B cell (primary cell): ENCODE measurements at regions not wholly inside any gene's neighbourhood (a gene's known extent, or its start where the extent isn't known, plus 50 kb on each side); places are given as distances from the start of the nearest gene placed in this dataset.

Experiments used
- ATAC-seq: fragments of 200-7000 bp; cut with Tn5 transposase; one replicate; pipeline ENCODE4 v1.10.0; 2021; ENCODE audit warnings: low read depth, mild to moderate bottlenecking, moderate number of reproducible peaks, moderate library complexity
- CTCF ChIA-PET: fragments of 350-600 bp; sonication (Branson Sonifier 250); formaldehyde crosslinking; loops from one replicate; lab custom pipeline; 2021; ENCODE audit warnings: antibody characterized with exemption, inconsistent platforms; lab: Charles Lee
- POLR2A ChIA-PET: fragments of 350-600 bp; sonication (Branson Sonifier 250); formaldehyde crosslinking; loops from one replicate; lab custom pipeline; 2021; ENCODE audit warnings: antibody characterized with exemption; lab: Charles Lee
- DNase-seq: peaks from one replicate; pipeline ENCODE4 v3.0.0; 2013
- H2AFZ ChIP-seq: 2 replicates; pipeline ENCODE4 v1.6.1; 2012; ENCODE audit warnings: mild to moderate bottlenecking, low read depth, low read length; ENCODE audit not compliant: insufficient read depth, poor library complexity, severe bottlenecking
- H3K27ac ChIP-seq, 2 donors: 1 replicate in 1 of 2; 2 replicates in 1 of 2; pipeline ENCODE4 v1.5.1; 2012 to 2013; ENCODE audit warnings: low read length in 2 of 2, mild to moderate bottlenecking in 2 of 2, moderate library complexity in 1 of 2
- H3K27me3 ChIP-seq, 4 experiments: fragments of 200-600 bp in 1 of 4; sonication (generic) in 1 of 4; replicated peaks in 1 of 4; 1 replicate in 2 of 4; 2 replicates in 2 of 4; pipeline versions ENCODE4 v1.6.1 to v1.7.0; 2013 to 2016; ENCODE audit warnings: low read length in 3 of 4, mild to moderate bottlenecking in 2 of 4, mixed read lengths in 1 of 4, moderate library complexity in 1 of 4; ENCODE audit not compliant: insufficient read depth in 4 of 4, control insufficient read depth in 3 of 4; ENCODE audit errors: control extremely low read depth in 1 of 4
- H3K36me3 ChIP-seq, 2 experiments: replicated peaks in 1 of 2; 1 replicate in 1 of 2; 2 replicates in 1 of 2; pipeline versions ENCODE4 v1.6.1 to v1.7.1; 2013; ENCODE audit warnings: low read length in 1 of 2; ENCODE audit not compliant: insufficient read depth in 2 of 2, control insufficient read depth in 1 of 2; ENCODE audit errors: control extremely low read depth in 1 of 2, extremely low read depth in 1 of 2
- H3K4me1 ChIP-seq, 2 donors: fragments of 200-600 bp in 1 of 2; sonication (generic) in 1 of 2; 1 replicate in 1 of 2; 2 replicates in 1 of 2; pipeline versions ENCODE4 v1.5.1 to v1.6.1; 2013 to 2017; ENCODE audit warnings: low read length in 2 of 2; ENCODE audit not compliant: control insufficient read depth in 2 of 2, insufficient read depth in 2 of 2
- H3K4me2 ChIP-seq: replicated peaks from 2 replicates; pipeline ENCODE3; 2012; ENCODE audit warnings: mild to moderate bottlenecking, low read depth, low read length; ENCODE audit not compliant: poor library complexity, severe bottlenecking
- H3K4me3 ChIP-seq, 5 experiments: fragments of 200-600 bp in 1 of 5; sonication (generic) in 1 of 5; 1 replicate in 3 of 5; 2 replicates in 2 of 5; pipeline versions ENCODE4 v1.5.1 to v1.7.0; 2011 to 2016; ENCODE audit warnings: low read length in 4 of 5, mild to moderate bottlenecking in 4 of 5, low read depth in 2 of 5, control low read depth in 1 of 5, moderate library complexity in 1 of 5; ENCODE audit not compliant: insufficient read depth in 1 of 5; ENCODE audit errors: control extremely low read depth in 1 of 5, extremely low read depth in 1 of 5
- H3K79me2 ChIP-seq: fragments of 200-600 bp; sonication (generic); one replicate; pipeline ENCODE4 v1.6.0; 2016; ENCODE audit warnings: low read length; ENCODE audit not compliant: control insufficient read depth, insufficient read depth
- H3K9ac ChIP-seq: fragments of 200-600 bp; sonication (generic); 2 replicates; pipeline ENCODE4 v1.6.1; 2017; ENCODE audit warnings: mild to moderate bottlenecking, low read length, moderate library complexity
- H3K9me3 ChIP-seq, 3 donors: one replicate each; pipeline versions ENCODE4 v1.6.1 to v1.7.1; 2013; ENCODE audit warnings: low read length in 2 of 3; ENCODE audit not compliant: control insufficient read depth in 2 of 3, insufficient read depth in 1 of 3; ENCODE audit errors: control extremely low read depth in 1 of 3
- H4K20me1 ChIP-seq: 2 replicates; pipeline ENCODE4 v1.6.0; 2012; ENCODE audit warnings: mild to moderate bottlenecking, low read length; ENCODE audit not compliant: insufficient read depth, control insufficient read depth, poor library complexity, severe bottlenecking
- H3K27ac Mint-ChIP-seq: one replicate; pipeline ENCODE4 v1.8.0; 2021; ENCODE audit warnings: mixed read lengths
- H3K27me3 Mint-ChIP-seq: one replicate; pipeline ENCODE4 v1.8.0; 2021; ENCODE audit warnings: mixed read lengths
- H3K4me1 Mint-ChIP-seq: one replicate; pipeline ENCODE4 v1.8.0; 2021; ENCODE audit warnings: mixed read lengths
- H3K4me3 Mint-ChIP-seq: one replicate; pipeline ENCODE4 v1.8.0; 2021; ENCODE audit warnings: mixed read lengths
- H3K9me3 Mint-ChIP-seq: one replicate; pipeline ENCODE4 v1.8.0; 2022; ENCODE audit warnings: mixed read lengths; ENCODE audit not compliant: insufficient read depth
- EZH2 ChIP-seq: IDR thresholded peaks from 2 replicates; pipeline ENCODE4 v1.6.1; 2012; ENCODE audit warnings: borderline replicate concordance, low read depth, mild to moderate bottlenecking, moderate library complexity, low read length; ENCODE audit not compliant: insufficient read depth, poor library complexity, severe bottlenecking
- WGBS: methylation state at CpG from one replicate; pipeline ENCODE4 v1.1.5; 2013; ENCODE audit warnings: missing lambda C conversion rate; ENCODE audit not compliant: insufficient coverage; 5-methylcytosine and 5-hydroxymethylcytosine counted together
- intact Hi-C: fragments of 100-400 bp; cut with micrococcal nuclease; formaldehyde crosslinking; loops from one replicate; pipeline ENCODE4 v1.10.0; 2022
- TF ChIP-seq, protein P1 (sequence below): fragments of 200-600 bp; IDR thresholded peaks from one replicate; pipeline ENCODE4 v1.8.0; 2022; ENCODE audit warnings: antibody characterized with exemption, mild to moderate bottlenecking

- no peaks in the 10 kb centered on the region for H3K36me3 ChIP-seq
- no peak overlapping the region for H3K27ac Mint-ChIP-seq
- H2AFZ ChIP-seq: no peak overlapping the region
- no peak for TF ChIP-seq EZH2
- TF ChIP-seq, protein P1, sequence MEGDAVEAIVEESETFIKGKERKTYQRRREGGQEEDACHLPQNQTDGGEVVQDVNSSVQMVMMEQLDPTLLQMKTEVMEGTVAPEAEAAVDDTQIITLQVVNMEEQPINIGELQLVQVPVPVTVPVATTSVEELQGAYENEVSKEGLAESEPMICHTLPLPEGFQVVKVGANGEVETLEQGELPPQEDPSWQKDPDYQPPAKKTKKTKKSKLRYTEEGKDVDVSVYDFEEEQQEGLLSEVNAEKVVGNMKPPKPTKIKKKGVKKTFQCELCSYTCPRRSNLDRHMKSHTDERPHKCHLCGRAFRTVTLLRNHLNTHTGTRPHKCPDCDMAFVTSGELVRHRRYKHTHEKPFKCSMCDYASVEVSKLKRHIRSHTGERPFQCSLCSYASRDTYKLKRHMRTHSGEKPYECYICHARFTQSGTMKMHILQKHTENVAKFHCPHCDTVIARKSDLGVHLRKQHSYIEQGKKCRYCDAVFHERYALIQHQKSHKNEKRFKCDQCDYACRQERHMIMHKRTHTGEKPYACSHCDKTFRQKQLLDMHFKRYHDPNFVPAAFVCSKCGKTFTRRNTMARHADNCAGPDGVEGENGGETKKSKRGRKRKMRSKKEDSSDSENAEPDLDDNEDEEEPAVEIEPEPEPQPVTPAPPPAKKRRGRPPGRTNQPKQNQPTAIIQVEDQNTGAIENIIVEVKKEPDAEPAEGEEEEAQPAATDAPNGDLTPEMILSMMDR: no peak
- H3K4me2 ChIP-seq: no peak overlapping the region
- H3K4me3 Mint-ChIP-seq: no peak overlapping the region
- H3K27ac ChIP-seq: no peak overlapping the region
- ATAC-seq (no peak), DNase-seq (no peak)
- H3K4me3 ChIP-seq: no peak overlapping the region
- H4K20me1 ChIP-seq: no peaks in the 10 kb centered on the region
- peaks cover 1% of the 10 kb centered on the region for H3K9me3 Mint-ChIP-seq
- POLR2A ChIA-PET: no interaction called here
- H3K27me3 Mint-ChIP-seq: no peaks in the 10 kb centered on the region
- intact Hi-C loops: no loop called here
- no peaks in the 10 kb centered on the region for H3K27me3 ChIP-seq
- H3K9me3 ChIP-seq: peaks cover 0 to 5% (median under 1%) of the 10 kb centered on the region in 3 donors
- H3K9ac ChIP-seq: no peak overlapping the region
- H3K4me1 Mint-ChIP-seq: no peaks in the 10 kb centered on the region
- CTCF ChIA-PET: no interaction called here
- no peaks in the 10 kb centered on the region for H3K79me2 ChIP-seq
- H3K4me1 ChIP-seq: no peaks in the 10 kb centered on the region
These were observed 154.8 kb upstream of the ROBO1 start for GRCh38 chr3:79922633-79923032.

- Histone ChIP-seq H3K9ac (no peak overlapping the region), H4K20me1 (no peaks in the 10 kb centered on the region), H2AFZ (no peak overlapping the region), H3K9me3 (peaks cover 0 to 7% (median 2%) of the 10 kb centered on the region in 3 donors), H3K79me2 (no peaks in the 10 kb centered on the region), H3K27ac (no peak overlapping the region), H3K36me3 (no peaks in the 10 kb centered on the region), H3K4me2 (no peak overlapping the region), H3K4me3 (no peak overlapping the region), H3K27me3 (no peaks in the 10 kb centered on the region), H3K4me1 (no peaks in the 10 kb centered on the region)
- CTCF ChIA-PET: no interaction called here
- H3K9me3 Mint-ChIP-seq: peaks cover 2% of the 10 kb centered on the region
- no peak overlapping the region for H3K27ac Mint-ChIP-seq
- no peak for TF ChIP-seq EZH2
- no peak for ATAC-seq
- H3K27me3 Mint-ChIP-seq: no peaks in the 10 kb centered on the region
- H3K4me1 Mint-ChIP-seq: no peaks in the 10 kb centered on the region
- no peak overlapping the region for H3K4me3 Mint-ChIP-seq
- DNase-seq: no peak
- 18% methylated on average over 2 of the region's 2 CpGs for WGBS
- POLR2A ChIA-PET: no interaction called here
- intact Hi-C loops: no loop called here
These were observed 149.8 kb upstream of the ROBO1 start for GRCh38 chr3:79917561-79917960.
